GM19025 (cell line): ENCODE measurements at regions not wholly inside any gene's neighbourhood (a gene's known extent, or its start where the extent isn't known, plus 50 kb on each side); places are given as distances from the start of the nearest gene placed in this dataset.

Source experiments
- ATAC-seq: cut with Tn5 transposase; IDR thresholded peaks from one replicate; pipeline ENCODE4 v1.9.1; 2021; ENCODE audit warnings: mild to moderate bottlenecking, low read depth, moderate library complexity; ENCODE audit not compliant: unreplicated experiment

DNA sequence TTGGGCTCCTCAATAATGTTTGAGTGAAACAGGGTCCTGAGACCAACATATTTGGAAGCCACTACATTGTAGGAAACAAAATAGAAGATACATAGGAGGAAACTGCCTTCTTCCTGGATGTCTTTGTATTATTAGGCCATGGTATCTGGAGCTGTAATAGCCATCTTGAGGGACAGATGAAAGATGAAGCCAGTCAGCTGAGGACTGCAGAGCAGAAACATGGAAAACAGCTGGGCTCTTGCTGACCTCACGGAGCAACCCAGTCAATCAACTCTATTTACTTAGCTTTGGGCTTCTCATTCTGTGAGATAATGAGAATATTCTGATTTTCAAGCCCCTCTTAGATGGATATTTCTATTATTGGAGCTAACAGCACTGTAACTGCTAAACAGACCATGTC is 962.4 kb downstream of the BCL11B start:
- no peak for ATAC-seq

DNA sequence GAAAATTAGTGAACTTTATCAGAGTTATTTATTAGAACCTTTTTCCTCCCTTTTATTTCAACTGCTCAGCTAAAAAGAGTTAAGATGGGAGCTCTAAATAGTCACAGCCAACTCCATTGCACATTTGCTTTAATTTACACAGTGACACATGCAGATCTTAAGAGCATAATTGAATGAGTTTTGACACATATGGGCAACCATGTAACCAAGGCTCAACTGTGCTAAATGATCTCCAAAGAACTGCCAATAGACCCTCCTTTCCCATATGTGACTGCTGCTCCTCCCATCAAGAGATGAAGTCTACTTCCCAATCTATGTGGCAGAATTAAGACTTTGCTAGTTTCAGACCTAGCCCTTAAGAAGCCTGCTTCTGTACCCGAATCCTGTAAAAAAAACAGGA is 960.0 kb downstream of the BCL11B start:
- ATAC-seq = no peak

DNA sequence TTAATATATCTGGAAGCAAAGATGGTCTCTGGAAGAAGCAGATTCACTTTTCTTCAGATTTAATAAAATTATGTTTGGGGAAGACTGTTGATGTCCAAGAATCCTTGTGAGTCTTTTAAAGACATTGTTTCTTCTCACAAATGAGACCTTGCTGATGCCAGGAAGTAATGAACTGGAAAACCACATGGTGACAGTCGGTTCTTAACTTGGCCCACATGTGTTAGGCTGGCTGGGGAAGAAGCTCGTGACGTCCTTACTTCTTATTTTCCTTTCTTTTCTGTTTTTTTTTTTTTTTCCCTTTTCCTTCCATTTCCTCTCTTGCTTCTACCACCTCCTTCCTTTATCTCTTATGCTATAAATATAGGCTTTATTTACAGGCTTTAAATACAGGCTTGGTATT is 950.2 kb downstream of the BCL11B start:
- no peak for ATAC-seq

DNA sequence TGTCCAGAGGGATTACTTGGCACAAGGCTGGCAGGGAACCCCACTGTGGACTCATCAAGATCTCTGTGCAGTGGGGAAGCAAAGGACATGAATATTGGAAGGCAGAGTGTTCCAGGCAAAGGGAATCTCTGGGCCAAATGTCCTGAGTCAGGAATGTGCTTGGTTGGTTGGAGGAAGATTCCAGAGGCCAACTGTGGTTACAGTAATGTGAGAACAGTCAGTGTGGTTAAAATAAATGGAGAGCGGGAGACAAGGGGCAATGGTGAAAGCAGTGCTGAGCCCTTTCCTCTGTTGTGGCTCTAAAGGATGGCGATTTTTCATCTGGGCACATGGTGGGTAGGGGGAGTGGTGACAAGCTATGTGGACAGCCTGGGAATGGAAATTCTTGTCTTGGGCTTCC is 948.2 kb downstream of the BCL11B start:
- ATAC-seq = no peak

DNA sequence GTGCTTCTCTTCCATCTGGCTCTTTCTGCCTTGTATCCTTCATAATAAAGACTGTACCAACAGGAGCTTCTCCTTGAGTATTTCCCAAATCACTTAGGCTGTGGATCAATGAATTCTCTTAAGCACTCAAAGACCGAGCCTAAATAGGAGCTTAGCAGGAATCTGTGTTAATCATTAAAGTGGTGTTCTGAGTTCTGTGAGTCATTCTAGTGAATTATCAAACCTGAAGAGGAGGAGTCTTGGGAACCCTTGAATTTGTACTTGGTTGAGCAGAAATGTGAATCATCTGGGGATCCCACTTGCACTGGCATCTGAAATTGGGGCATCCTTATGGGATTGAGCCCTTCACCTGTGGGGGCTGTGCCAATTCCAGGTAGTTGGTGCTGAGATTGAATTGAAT is 946.2 kb downstream of the BCL11B start:
- no peak for ATAC-seq

DNA sequence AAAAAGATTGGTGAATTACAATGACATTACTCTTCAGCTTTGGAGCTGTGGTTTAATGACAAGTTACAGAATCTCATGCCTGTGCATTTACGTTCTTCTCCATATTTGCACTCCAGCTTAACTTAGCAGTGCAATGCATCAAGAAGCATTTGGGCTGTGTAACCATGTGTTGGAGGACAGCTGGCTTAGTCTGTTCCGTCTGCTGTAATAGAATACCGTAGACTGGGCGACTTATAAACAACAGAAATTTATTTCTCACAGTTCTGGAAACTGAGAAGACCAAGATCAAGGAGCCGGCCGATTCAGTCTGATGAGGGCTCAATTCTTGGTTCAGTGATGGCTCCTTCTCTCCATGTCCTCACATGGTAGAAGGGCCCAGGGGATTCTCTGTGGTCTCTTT is 943.5 kb downstream of the BCL11B start:
- ATAC-seq = no peak

DNA sequence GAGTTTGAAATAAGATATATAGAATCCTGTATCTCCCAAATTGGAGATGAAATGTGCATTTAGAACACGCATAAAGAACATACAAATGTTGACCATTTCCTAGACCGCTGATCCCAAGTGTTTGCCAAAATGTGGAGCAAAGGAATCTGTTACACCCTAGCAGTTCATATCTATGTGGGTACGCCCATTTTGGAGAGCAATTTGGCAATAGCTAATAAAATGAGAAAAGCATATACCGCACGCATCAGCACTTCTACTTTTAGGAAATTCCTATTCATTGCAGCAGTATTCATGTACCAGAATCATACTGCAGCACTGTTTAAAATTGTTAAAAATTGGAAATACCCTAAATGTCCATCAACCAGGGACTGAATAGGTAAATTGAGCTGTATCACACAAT is 937.8 kb downstream of the BCL11B start:
- no peak for ATAC-seq

DNA sequence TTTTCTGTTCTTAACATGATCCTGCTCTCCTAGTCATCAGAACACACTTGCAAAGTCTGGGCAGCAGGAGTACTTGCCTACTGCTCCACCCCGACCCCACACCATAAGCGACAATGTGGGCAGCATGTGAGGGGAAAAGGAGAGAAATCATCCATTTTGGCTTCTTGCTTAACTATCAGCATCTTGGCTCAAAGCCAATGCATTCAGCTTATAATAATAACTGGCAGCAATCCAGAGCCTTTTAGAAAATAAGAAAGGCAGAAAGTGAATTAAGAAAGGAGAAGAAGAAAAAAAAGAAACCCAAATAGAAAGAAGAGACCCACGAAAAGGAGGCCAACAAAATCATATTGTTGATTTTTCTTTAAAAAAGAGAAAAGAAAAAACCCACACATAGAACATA is 930.8 kb downstream of the BCL11B start:
- no peak for ATAC-seq

DNA sequence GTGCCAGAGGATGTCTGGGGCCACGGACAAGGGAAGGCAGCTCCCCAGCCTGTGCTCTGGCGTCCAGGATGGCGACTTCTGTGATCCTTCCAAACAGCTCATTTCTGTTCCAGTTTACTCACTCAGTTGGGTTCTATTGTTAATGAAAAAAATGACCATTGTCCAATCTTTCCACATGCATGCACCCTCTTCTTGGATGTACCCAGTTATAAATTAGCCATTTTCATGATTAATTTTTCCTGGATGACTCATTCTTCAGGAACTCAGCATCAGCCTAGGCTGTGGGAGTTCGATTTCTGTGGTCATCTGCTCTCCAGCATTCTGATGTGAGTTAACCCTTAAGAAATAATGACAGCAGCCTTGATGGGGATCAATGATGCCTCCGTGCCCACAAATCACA is 926.8 kb downstream of the BCL11B start:
- no peak for ATAC-seq

DNA sequence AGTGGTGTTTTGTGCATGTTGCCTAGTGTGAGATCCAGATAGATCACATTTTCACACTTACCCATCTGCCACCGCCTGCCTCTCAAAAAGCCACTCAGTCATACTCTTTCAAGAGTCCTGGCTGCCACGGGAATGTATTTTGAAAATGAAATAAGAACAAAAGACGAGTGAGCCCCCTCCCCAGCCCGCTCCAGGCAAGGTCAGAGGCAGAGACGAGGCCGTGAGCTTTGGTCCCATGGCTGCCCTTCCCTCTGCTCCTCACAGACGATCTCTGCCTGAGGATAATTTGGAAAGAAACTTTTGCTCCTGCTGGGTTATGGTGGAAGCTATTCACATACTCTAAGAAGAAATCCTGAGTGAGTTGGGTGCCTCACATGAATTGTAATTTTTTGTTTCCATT is 924.3 kb downstream of the BCL11B start:
- ATAC-seq = no peak

DNA sequence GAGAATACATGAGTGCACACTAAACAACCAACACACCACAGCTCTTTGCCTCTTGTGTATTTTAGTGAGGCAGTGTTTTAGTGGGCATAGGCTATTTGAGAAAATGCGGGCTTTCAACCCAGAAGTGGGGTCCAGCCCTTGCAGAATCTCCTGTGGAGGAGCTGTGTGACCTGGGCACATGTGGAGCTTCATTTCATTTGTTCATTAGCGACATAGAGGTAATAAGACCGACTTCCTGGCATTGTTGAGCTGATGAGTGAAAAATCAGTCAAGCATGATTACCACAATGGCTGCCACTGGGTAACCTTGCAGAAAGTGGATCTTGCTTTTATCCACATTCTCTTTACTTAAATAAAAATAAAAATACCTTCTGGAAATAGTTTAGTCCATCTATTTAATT is 923.5 kb downstream of the BCL11B start:
- ATAC-seq = no peak

DNA sequence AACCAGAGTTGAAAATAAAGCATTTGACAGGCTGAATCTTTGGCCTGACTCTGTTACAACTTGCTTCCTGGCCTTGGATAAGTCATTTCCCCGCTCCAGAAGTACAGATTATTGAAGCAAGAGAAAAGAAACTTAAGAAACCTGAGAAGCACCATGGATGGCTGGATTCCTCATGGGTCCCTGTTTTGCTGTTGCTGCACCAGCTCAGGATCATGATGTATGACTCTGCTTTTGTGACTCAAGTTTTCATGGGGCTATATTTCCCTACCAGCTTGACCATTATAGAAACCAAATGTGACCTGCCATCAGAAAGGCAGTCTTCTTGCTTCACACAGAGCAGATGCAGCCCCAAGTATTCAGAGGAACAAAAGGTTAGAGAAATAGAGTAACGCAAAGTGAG is 921.8 kb downstream of the BCL11B start:
- no peak for ATAC-seq

DNA sequence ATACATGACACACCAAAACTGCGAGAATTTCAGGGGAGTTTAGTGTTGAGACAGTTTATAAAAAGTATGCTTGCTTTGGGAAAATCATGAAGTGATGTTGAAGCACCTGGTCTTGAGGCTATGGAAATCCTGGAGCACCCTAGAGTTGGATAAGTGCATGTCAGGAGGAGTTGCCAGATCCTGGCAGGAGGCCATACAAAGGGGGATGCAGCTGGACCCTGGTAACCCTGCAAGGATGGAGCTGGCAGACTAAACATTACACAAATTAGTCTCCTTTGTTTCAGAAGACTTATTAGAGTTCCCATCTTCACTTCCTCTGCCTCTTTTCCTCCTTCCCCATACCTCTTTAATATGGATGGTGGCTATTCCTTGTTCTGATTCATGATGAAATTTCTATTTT is 907.0 kb downstream of the BCL11B start:
- no peak for ATAC-seq

DNA sequence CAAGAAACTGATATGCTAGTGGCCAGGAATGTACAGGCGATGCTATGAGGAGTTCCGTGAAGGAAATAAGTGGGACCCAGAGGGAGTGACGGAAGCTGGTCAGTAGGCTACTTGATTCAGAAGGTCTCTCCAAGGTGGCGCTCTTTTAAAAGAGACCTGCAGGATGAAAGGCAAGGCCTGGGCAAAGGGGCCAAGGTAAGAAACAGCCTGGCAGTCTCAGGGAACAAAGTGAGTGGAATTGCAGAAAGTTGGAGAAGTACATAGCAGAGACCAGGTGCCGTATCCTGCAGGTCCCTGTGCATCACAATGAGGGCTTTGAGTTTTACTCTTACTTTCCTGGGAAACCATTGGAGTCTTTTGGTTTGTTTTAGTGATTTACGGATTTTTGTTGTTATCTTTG is 905.6 kb downstream of the BCL11B start:
- ATAC-seq = no peak

DNA sequence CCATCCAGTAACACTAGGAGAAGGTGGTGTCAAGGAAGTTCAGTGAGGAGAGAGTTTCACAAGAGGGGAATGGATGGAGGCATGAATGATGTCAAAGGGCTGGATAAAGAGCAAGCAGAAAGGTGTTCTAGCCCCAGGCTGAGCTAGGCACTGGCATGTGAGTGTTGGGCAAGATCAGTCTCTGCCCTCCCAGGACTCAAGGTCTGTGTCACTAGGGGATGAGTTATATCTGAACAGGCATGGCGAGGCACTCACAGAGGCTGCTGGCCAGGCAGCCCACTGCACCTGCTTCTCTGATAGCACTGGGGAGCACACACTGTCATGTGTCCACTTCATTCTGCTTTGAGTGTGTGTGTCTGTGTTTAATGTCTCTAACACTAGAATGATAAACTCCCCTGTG is 903.8 kb downstream of the BCL11B start:
- ATAC-seq = no peak

DNA sequence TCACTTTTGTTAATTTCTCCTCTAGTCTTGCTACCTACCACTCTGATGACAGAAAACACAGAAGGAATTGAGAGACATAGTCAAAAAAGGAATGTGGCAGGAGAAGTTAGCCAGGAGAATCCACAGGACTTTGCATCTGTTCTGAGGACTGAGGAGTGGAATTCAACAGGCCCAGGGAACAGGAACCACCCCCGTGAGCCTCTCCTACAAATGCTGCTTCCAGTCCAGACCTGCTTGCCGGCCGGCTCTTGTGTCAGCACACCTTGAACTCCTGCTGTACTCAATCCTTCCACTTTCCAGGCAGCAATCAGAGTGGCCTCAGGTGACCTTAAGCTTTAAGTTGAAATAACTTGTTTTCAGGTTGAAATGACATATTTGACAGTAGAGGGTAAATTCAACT is 903.1 kb downstream of the BCL11B start:
- no peak for ATAC-seq

DNA sequence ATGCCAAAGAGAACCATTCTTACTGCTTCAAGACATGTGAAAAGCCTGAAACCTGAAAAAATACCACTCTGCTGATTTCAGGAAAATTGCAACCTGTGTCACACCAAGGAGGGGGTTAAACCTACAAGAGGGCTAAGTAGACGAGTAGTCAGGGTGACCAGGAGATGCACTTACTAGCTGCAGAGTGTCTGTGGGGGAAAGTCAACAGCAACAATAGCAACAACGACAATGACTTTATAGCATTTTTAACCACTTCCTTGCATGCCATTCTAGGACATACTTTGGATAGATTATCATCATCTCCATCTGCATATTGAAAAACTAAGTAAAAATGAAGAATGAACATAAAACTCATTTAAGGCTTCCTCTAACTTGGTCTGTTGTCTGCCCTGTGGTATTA is 902.7 kb downstream of the BCL11B start:
- no peak for ATAC-seq

DNA sequence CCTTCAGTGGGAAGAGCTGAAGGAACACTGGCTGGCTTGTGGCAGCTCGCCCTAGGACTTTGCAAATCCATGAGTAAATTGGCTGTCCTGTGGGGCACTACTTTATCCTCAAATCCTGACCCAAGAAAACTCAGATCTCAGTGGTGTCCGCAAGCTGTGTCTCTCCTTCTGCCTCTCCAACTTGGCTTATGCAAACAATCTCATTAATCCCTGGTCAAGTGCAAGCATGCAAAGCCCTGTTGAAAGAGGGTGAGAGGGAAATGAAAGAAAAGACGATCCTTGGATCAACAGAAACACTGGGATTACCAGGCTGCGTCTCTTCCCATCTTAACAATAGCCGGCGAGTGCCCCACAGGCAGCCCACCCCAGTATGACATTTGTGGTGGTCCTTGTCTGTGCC is 901.6 kb downstream of the BCL11B start:
- no peak for ATAC-seq

DNA sequence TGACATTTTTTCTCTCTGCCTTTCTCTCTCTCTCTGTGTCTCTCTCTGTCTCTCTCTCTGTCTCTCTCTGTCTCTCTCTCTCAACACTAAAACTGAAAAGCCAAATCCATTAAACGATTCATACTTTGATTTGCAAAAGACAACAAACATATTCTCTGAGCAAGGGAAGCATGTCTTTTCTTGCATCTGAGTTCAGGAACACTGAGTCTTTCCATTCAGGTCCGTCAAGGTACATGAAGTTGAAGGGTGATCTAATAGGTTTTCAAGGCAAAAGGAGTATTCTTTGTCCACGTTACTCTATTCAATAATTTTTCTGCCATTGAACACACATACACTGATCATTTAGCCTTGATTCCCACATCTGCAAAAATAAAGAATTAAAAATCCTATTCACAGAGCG is 900.9 kb downstream of the BCL11B start:
- no peak for ATAC-seq

DNA sequence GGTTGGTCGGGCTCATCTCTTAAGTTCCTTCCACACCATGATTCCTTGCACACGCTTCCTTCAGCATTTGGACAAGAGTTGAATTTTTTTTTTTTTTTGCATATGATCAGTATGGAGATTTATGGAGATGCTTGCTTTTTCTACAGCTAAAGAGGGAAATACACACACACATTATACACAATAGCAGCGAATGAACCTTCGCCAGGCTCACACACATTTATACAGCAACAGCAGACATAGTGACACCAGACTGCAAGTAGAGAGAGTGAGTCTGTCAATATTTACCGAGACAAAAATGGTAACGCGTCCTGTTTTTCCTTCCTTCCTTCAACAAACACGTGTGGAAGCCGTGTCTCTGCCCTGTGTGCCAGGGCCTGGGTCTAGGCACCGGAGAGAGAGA is 897.9 kb downstream of the BCL11B start:
- ATAC-seq = no peak

DNA sequence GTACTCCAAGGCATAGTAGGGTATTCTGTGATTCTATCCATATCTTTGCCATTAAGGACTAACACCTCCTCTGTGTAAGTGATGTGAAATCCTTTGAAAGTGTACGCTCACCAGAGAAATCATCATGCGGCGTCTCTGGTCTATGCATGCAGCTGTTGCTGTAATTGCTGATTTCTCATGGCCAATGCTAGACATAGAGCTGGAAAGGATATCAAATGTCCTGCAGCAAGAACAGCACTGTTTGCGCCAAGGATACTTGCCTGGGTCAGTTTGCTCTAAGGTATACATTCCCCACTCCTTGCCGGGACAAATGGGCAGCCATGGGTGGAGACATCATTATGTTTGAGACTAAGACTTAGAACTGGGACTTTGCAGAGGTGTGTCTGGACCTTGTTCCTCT is 896.4 kb downstream of the BCL11B start:
- ATAC-seq = no peak

DNA sequence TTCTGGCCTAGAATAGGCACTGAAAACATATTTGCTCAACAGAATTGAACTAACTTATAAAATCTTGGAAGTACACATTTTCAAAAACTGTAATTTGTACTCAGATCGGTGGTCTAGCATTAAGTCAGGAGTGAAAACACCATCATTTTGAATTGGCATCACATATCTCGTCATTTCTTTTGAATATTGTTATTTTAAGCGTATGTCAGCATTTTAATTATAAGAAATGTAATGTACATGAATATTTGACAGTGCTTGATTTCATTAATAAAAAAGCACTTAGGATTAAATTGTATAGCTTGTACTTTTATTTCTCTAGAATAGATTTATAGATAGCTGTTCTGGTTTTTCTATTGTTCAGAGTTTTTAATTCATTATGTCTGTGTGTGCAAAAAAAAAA is 892.2 kb downstream of the BCL11B start:
- no peak for ATAC-seq

DNA sequence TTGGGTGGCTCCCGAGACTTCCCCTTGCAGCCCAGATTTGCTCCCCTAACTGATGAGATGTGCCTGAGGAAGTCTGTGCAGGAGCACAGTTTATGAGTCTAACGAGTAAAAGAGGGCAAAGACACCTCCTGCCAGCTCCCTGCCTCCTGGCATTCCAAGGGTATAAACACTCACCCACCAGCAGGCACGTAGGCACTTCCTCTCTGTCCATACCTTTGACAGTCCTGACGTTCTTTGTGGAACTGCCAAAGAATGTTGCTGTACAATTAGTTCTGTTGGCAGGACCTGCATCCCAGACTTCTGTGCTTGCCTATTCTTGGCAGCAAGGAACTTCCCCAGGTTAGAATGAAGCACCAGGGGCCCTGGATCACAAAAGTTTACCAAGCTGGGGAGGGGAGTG is 889.3 kb downstream of the BCL11B start:
- no peak for ATAC-seq

DNA sequence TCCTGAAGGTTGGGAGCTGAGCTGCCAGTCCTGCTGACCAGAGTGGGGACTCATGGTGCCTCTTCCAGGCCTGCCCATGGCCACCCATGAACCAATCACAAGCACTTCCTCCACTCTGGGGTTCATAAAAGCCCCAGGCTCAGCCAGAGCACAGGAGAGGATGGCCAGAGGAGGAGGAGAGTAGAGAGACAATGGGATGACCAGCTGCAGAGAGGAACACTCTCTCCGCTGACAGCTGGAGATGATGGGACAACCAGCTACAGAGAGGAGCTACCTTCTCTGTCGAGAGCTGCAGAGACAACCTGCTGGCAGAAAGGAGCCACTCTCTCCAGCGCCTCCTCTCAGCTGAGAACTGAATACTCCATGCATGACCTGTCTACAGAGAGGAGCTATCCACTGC is 886.1 kb downstream of the BCL11B start:
- ATAC-seq = no peak
